Mammary epithelial cell (primary cell): ENCODE measurements at regions not wholly inside any gene's neighbourhood (a gene's known extent, or its start where the extent isn't known, plus 50 kb on each side); places are given as distances from the start of the nearest gene placed in this dataset.

Source experiments
- CTCF ChIP-seq, 2 donors: IDR thresholded peaks in 1 of 2; conservative IDR thresholded peaks in 1 of 2; 2 replicates each; pipeline ENCODE4 v1.5.1; 2011 to 2012; ENCODE audit warnings: inconsistent platforms in 2 of 2, low read length in 2 of 2, mild to moderate bottlenecking in 2 of 2, control low read depth in 1 of 2, low read depth in 1 of 2; ENCODE audit not compliant: insufficient read depth in 1 of 2; ENCODE audit errors: extremely low read depth in 1 of 2
- EZH2 ChIP-seq: IDR thresholded peaks from 2 replicates; pipeline ENCODE4 v1.6.1; 2012; ENCODE audit warnings: low read length, inconsistent platforms, borderline replicate concordance

GRCh38 chr12:47534695-47535094 lies 171.1 kb downstream of the RPAP3 start:
- no peak for TF ChIP-seq CTCF (conservative IDR thresholded peaks at IDR 0.05 in 1 of 2, IDR thresholded peaks at IDR 0.05 in 1 of 2; ENCODE audit: extremely low read depth in 1 of 2, insufficient read depth in 1 of 2, low read depth in 1 of 2, low read length in 2 of 2)
- no peak for TF ChIP-seq EZH2
